ENCODE measurements at regions not wholly inside any gene's neighbourhood (a gene's known extent, or its start where the extent isn't known, plus 50 kb on each side); places are given as distances from the start of the nearest gene placed in this dataset.

- no TSS peak for BruUV-seq (replicated peaks)
Measured at GRCh38 chr12:93094988-93095737, 166.1 kb upstream of the EEA1 start.

GRCh38 chr12:93097417-93097816, 168.3 kb upstream of the EEA1 start:
- POLR2A ChIA-PET: no interaction called here
- BruUV-seq (replicated peaks): no TSS peak
- TF ChIP-seq CTCF (IDR thresholded peaks at IDR 0.05; ENCODE audit: insufficient read depth in 1 of 2, low read depth in 1 of 2, low read length in 1 of 2, severe bottlenecking in 1 of 2, unreplicated experiment in 1 of 2): no peak
- no peaks in the 10 kb centered on the region for H3K9me3 ChIP-seq
- CTCF ChIA-PET: interaction anchor here (0.5 to 1.3 kb wide), 5 partner anchors 25 to 1005 kb away, joined by 3 read pairs; no protein-coding TSS in a partner anchor
- H3K4me3 Mint-ChIP-seq (ENCODE audit: unreplicated experiment): no peak overlapping the region
- peaks cover 11% of the 10 kb centered on the region for H3K9me3 Mint-ChIP-seq (ENCODE audit: unreplicated experiment)
- H3K27me3 Mint-ChIP-seq (ENCODE audit: insufficient read depth, unreplicated experiment): no peaks in the 10 kb centered on the region
- H3K4me3 ChIP-seq (ENCODE audit: low read depth, low read length): no peak overlapping the region
- H3K36me3 Mint-ChIP-seq (ENCODE audit: insufficient read depth, unreplicated experiment): peaks cover 6% of the 10 kb centered on the region
- H3K4me1 ChIP-seq: peaks cover 57% of the 10 kb centered on the region
- intact Hi-C loops (cut with micrococcal nuclease; ENCODE audit: unreplicated experiment): no loop called here
- no peaks in the 10 kb centered on the region for H3K36me3 ChIP-seq (ENCODE audit: control insufficient read depth, insufficient read depth, low read length)
- no peaks in the 10 kb centered on the region for H3K27me3 ChIP-seq (replicated peaks; ENCODE audit: control insufficient read depth, insufficient read depth, low read length)
- DNase-seq: no peak
- H3K4me1 Mint-ChIP-seq (ENCODE audit: low read depth, unreplicated experiment): peaks cover 40% of the 10 kb centered on the region
- peak overlapping the region; percentile 90 for H3K27ac Mint-ChIP-seq (ENCODE audit: unreplicated experiment)

More at GRCh38 chr12:93094988-93095737, 166.1 kb upstream of the EEA1 start:
- no peaks in the 10 kb centered on the region for H3K9me3 ChIP-seq
- ChIA-PET POLR2A (no interaction called here), CTCF (no interaction called here)
- Mint-ChIP-seq H3K4me1 (ENCODE audit: low read depth, unreplicated experiment) (peaks cover 53% of the 10 kb centered on the region), H3K4me3 (ENCODE audit: unreplicated experiment) (no peak overlapping the region), H3K36me3 (ENCODE audit: insufficient read depth, unreplicated experiment) (peaks cover 6% of the 10 kb centered on the region), H3K27me3 (ENCODE audit: insufficient read depth, unreplicated experiment) (no peaks in the 10 kb centered on the region), H3K27ac (ENCODE audit: unreplicated experiment) (peak overlapping the region; percentile 65), H3K9me3 (ENCODE audit: unreplicated experiment) (peaks cover 11% of the 10 kb centered on the region)
- no peak overlapping the region for H3K4me3 ChIP-seq (ENCODE audit: low read depth, low read length)
- intact Hi-C loops (cut with micrococcal nuclease; ENCODE audit: unreplicated experiment): no loop called here
- no peak for TF ChIP-seq CTCF (IDR thresholded peaks at IDR 0.05; ENCODE audit: insufficient read depth in 1 of 2, low read depth in 1 of 2, low read length in 1 of 2, severe bottlenecking in 1 of 2, unreplicated experiment in 1 of 2)
- no peaks in the 10 kb centered on the region for H3K27me3 ChIP-seq (replicated peaks; ENCODE audit: control insufficient read depth, insufficient read depth, low read length)
- no peaks in the 10 kb centered on the region for H3K36me3 ChIP-seq (ENCODE audit: control insufficient read depth, insufficient read depth, low read length)
- peaks cover 63% of the 10 kb centered on the region for H3K4me1 ChIP-seq
- no peak for DNase-seq

GRCh38 chr12:93098077-93098476, 169.0 kb upstream of the EEA1 start:
- BruUV-seq (replicated peaks): no TSS peak
- no peak overlapping the region for H3K4me3 Mint-ChIP-seq (ENCODE audit: unreplicated experiment)
- H3K27ac Mint-ChIP-seq (ENCODE audit: unreplicated experiment): peak overlapping the region; percentile 90
- H3K4me1 ChIP-seq: peaks cover 63% of the 10 kb centered on the region
- peaks cover 38% of the 10 kb centered on the region for H3K4me1 Mint-ChIP-seq (ENCODE audit: low read depth, unreplicated experiment)
- TF ChIP-seq CTCF (IDR thresholded peaks at IDR 0.05; ENCODE audit: insufficient read depth in 1 of 2, low read depth in 1 of 2, low read length in 1 of 2, severe bottlenecking in 1 of 2, unreplicated experiment in 1 of 2): peak; percentile 36 to 60
- no peak overlapping the region for H3K4me3 ChIP-seq (ENCODE audit: low read depth, low read length)
- DNase-seq: peak; percentile 52 to 55
- no peaks in the 10 kb centered on the region for H3K27me3 Mint-ChIP-seq (ENCODE audit: insufficient read depth, unreplicated experiment)
- POLR2A ChIA-PET: interaction anchor here (1.0 kb wide), 1 partner anchor 24 kb away, joined by 5 read pairs; no protein-coding TSS in a partner anchor
- no peaks in the 10 kb centered on the region for H3K9me3 ChIP-seq
- H3K9me3 Mint-ChIP-seq (ENCODE audit: unreplicated experiment): peaks cover 11% of the 10 kb centered on the region
- peaks cover 6% of the 10 kb centered on the region for H3K36me3 Mint-ChIP-seq (ENCODE audit: insufficient read depth, unreplicated experiment)
- CTCF ChIA-PET: interaction anchor here (0.5 to 1.3 kb wide), 5 partner anchors 25 to 1004 kb away, joined by 3 read pairs; no protein-coding TSS in a partner anchor
- no peaks in the 10 kb centered on the region for H3K27me3 ChIP-seq (replicated peaks; ENCODE audit: control insufficient read depth, insufficient read depth, low read length)
- H3K36me3 ChIP-seq (ENCODE audit: control insufficient read depth, insufficient read depth, low read length): no peaks in the 10 kb centered on the region
- intact Hi-C loops (cut with micrococcal nuclease; ENCODE audit: unreplicated experiment): no loop called here

Data from Caco-2 (cell line).